T47D (cell line): ENCODE measurements at regions not wholly inside any gene's neighbourhood (a gene's known extent, or its start where the extent isn't known, plus 50 kb on each side); places are given as distances from the start of the nearest gene placed in this dataset.

Experiments used
- DNase-seq, 2 experiments: peaks; one replicate each; pipeline versions ENCODE4 v3.0.0 to v3.0.0-alpha.2; 2011 to 2012; ENCODE audit warnings: low read depth in 1 of 2, low spot score in 1 of 2
- JUND ChIP-seq: IDR thresholded peaks from 2 replicates; pipeline ENCODE4 v1.6.1; 2012; ENCODE audit warnings: low read depth
- in situ Hi-C: cut with HindIII; loops from 2 replicates; pipeline ENCODE4 v1.10.0; 2016; ENCODE audit warnings: low sequenced_read_pairs, low pct_unique_long_range_greater_than_20kb

DNA sequence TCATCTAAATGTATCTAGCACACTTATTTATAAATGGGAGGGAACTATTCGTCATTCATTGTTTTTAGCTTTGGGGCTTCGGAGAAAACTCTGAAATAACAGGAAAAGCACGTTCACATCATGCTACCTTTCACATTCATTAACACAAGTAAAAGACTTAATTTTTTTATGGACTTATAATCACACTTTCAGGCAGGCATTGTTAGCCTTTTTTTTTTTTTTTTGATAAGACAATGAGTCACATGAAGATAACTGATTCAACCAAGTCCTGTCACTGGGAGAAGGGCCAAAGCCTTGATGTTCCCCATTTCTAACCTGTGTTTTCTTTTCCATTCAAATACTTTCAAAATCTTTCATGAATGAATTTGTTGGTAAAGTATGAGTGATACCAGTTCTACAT is 631.3 kb upstream of the CA10 start:
- in situ Hi-C loops = no loop called here
- TF ChIP-seq JUND = no peak
- no peak for DNase-seq

DNA sequence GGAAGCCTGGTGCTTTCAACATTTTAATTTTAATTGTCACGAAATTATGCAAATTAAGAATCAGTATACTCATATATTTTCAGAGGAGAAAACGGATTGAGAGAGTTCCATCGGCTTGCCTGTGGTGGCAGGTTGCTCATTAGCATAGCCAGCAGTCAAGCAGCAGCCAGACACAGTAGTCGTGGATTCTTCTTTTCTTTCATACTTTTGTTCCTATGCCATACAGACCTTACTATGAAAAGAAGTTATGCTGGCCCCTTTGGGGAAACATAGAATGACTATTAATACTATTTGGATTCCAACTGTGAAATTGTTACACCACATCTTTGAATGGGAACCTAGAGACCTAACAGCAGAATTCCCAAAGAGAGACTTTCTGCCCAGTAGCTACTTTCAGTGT is 617.7 kb upstream of the CA10 start:
- in situ Hi-C loops = no loop called here
- TF ChIP-seq JUND = no peak
- no peak for DNase-seq

DNA sequence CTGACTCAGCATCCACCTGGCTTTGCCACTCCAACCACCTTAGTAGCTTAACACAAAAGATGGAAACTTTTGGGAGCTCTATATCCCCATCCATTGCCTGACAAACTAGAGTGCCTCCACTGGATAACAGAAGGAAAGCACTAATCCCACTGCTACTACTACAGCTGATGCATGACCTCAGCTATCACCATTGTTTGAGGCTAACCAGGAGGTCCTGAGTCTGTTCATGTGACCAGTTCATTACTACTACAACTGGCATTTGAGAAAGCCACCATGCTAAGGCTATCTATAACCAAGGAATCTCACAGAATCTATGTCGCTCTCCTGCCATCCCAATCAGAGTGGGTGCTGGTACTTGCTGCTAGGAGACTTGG is 604.3 kb upstream of the CA10 start:
- no peak for TF ChIP-seq JUND
- no peak for DNase-seq
- in situ Hi-C loops = no loop called here

DNA sequence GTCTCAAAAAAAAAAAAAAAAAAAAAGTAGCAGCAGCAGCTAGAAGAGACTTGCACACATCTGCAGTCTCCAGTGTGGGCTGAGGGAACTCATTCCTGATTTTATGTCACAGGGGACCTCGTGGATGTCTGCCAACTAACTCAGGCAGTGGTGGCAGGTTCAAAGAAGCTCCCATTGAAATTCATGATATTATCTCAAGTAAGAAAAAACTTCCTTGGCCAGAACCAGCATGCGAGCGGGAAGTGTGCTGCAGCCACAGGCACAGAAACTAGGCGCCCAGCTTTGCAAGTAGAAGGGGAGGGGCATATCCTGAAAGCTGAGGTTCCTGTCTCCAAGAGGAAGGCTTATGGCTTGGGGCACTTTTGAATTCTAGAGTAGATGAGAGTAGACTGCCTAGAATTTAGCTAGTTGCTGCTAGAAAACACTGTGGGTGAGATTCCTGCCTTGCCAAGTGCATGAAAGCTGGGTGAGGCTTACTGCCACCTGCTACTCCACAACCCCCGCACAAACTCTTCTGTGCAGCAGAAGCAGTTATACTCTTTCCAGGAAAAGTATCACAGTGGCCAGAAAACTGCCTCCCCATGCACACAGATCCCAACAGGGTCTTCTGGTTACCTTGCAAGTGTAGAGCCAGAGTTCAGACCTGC is 603.8 kb upstream of the CA10 start:
- in situ Hi-C loops = no loop called here
- no peak for TF ChIP-seq JUND
- no peak for DNase-seq

DNA sequence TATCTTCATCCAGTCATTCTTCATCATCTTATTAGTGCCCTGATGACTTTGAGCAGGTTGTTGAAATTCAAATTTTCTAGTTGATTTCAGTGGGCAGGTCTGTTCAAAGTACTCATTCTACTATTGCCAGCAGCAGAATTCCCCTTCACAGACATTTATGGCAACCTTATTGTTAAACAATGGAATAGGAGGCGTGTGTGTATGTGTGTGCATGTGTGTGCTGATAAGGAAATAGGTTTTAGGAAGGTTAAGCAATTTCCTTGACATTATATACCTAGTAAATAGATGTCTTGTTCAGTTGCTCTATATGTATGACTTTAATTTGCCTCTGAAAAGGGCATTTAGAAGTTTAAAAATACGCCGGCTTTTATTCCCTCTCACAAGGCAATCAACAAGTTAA is 601.4 kb upstream of the CA10 start:
- in situ Hi-C loops = no loop called here

DNA sequence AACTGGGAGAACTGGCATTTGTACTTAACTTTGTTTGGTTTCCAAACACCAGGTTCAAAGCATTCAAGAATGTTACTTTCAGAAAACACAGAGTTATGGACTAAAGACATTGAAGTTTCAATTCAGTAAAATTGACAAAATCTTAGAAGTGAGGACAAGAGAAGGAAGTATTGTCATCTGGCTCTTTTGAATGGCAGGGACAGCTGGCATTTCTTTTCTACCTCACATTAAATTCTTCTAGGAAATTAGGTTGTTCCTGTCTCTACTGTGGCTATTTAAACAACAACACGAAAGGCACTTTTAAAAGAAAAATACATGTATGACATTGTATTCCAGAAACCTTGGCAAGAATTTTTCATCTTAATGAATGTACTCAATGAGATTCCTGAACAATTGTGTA is 600.0 kb upstream of the CA10 start:
- no peak for DNase-seq
- no peak for TF ChIP-seq JUND
- in situ Hi-C loops = no loop called here

More for the DNA sequence above, 601.4 kb upstream of the CA10 start:
- no peak for TF ChIP-seq JUND
- DNase-seq = no peak

DNA sequence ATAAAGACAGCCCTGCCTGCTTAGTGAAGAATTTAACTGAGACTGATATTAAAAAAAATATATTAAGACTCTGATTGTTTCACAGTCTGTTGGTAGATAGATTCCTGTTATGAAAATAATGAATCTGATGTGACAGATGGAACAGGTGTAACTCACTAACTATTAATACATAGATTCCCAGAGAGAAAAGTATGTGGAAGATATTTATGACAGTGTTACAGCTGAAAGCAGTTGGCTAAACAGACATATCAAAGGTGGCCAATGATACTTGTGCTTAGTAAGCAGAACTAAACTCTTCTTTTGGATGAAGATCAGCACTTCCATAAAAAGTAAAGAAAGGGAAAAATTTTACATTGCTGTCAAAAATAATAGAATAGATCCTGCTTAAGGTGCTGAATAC is 598.2 kb upstream of the CA10 start:
- in situ Hi-C loops = no loop called here
- no peak for DNase-seq
- no peak for TF ChIP-seq JUND

DNA sequence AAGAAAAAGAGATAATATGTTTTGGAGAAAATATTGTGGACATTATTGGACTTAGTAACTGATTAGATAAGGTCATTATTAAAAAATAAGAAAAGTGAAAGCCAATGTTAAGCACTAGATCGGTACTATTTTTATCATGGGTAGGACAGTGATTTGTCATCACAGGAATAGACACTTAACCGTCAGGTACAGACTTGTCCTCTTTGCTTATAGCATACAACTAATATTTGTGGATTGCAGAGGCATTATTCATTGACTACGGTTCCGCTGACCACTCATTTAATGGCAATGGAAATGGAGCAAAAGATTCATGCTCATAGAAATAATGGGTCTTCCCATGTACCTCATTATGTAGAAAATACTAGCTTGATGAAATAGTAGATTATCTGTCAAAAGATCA is 596.3 kb upstream of the CA10 start:
- TF ChIP-seq JUND = no peak
- DNase-seq = no peak
- in situ Hi-C loops = no loop called here

DNA sequence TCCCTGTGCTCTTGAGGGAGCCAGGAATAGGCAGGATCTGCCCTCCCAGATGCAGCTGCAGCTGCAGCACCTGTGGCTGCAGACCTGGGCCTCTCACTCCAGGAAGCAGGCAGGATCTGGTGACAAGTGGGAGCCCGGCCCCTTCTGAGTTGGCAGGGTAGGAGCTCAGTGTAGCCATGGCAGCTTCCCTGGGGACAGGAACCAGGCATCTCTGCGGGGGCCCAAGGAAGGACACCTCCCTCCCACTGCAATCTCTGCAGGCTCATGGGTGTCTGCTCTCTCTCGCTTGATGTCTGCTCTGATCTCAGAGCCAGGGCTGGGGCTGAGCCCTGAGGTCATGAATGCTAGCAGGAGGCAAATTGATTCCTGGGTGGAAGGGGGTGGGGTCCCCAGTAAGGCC is 592.5 kb upstream of the CA10 start:
- in situ Hi-C loops = no loop called here
- no peak for DNase-seq
- TF ChIP-seq JUND = no peak

DNA sequence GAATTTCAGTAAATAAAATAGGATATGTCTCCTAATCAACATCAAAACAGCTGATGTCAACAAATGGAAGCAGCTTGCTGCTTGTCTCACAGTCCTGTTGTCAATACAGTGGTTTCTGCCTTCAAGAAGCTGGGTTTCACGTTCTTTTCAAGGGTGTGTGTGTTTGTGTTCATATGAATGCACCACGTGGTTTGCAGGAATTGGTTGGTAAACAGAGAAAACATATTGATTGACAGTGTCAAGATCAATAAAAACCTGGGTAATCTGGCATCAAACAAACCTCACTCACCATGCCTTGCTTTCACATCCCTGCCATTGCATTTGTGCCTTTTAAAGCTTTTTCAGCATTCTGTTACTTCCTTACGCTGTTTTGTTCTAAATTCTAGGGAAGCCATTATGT is 585.7 kb upstream of the CA10 start:
- TF ChIP-seq JUND = no peak
- in situ Hi-C loops = no loop called here

DNA sequence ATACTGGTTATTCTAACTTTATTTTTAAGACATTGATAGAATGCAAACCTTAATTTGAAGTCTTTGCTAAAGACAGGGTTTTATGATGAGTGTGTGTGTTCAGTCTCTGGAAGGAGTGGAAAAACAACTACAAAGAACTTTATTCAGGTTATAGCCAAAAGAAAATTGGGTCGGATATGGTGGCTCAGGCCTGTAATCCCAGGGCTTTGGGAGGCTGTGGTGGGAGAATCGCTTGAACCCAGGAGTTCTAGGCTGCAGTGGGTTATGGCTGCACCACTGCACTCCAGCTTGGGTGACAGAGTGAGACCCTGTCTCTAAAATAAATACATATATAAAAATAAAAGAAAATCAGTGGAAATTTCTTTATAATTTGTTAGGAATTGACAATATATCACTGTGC is 581.5 kb upstream of the CA10 start:
- no peak for TF ChIP-seq JUND
- in situ Hi-C loops = no loop called here
- no peak for DNase-seq

More for the DNA sequence above, 585.7 kb upstream of the CA10 start:
- DNase-seq = no peak

DNA sequence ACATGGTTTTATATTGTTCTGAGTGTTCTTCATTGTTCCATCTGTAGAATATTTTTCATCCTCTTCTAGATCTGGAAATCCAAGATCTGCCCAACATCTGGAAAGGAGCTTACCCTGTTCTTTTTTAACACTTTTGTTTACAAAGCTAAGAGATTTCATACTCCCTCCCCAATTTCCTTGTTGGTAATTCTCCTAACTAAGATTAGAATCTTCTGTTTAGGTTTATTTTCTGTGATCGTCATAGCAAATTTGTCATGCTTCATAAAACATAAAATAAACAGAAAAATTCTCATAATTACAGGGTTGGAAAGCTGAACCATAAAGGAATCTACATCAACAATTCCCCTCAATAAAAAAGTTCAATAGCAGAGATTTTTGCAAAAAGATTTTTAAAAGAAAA is 580.3 kb upstream of the CA10 start:
- no peak for DNase-seq
- in situ Hi-C loops = no loop called here
- no peak for TF ChIP-seq JUND

DNA sequence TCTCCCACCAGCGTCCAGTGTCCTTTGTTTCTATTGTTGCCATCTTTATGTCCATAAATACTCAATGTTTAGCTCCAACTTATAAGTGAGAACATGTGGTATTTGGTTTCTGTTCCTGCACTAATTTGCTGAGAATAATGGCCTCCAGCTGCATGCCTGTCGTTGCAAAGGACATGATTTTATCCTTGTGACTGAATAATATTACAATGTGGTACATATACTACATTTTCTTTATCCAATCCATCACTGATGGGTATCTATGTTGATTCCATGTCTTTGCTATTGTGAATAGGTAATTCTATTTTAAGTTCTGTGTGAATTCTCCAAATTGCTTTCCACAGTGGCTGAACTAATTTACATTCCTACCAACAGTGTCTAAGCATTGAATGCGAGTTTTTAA is 578.6 kb upstream of the CA10 start:
- in situ Hi-C loops = no loop called here
- DNase-seq = no peak
- no peak for TF ChIP-seq JUND

DNA sequence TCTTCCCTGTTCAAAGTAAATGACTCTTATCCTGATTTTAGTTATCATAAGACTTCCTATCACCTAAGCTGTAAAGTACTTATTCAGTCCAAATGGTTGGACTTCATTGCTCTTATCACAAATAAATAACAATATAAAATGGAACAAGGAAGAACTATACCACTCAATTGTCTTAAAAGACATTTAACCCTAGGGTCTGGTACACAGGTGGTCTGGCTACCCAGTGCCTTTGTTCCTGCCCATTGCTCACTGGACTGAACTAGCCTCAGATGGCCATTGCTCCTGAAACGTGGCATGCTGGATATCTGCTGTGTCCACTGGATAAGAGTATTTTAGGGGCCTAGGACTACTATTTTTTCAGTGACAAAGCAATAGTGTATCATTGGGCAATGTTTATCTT is 574.3 kb upstream of the CA10 start:
- TF ChIP-seq JUND = no peak
- in situ Hi-C loops = no loop called here
- DNase-seq = no peak
